Choroid plexus epithelial cell (primary cell): ENCODE measurements at regions not wholly inside any gene's neighbourhood (a gene's known extent, or its start where the extent isn't known, plus 50 kb on each side); places are given as distances from the start of the nearest gene placed in this dataset.
"Not testable (repeated sequence)": the region's sequence is repeated elsewhere in the genome, so short reads cannot be mapped to it uniquely, and the experiment has no call there.

Source experiments
- DNase-seq: peaks from one replicate; pipeline ENCODE4 v3.0.0-alpha.2; 2010; ENCODE audit warnings: low read depth
- H3K4me3 ChIP-seq: 2 replicates; pipeline ENCODE4 v1.5.1; 2011; ENCODE audit warnings: low read depth, mild to moderate bottlenecking, control low read depth, low read length, moderate library complexity
- CTCF ChIP-seq: conservative IDR thresholded peaks from 2 replicates; pipeline ENCODE4 v1.5.1; 2011; ENCODE audit warnings: low read depth, mild to moderate bottlenecking, control low read depth, inconsistent platforms, low read length, moderate library complexity

- DNase-seq: no peak
- no peak for TF ChIP-seq CTCF
- H3K4me3 ChIP-seq: no peak overlapping the region
Observed at GRCh38 chr16:59114790-59115189, 380.7 kb upstream of the GOT2 start.

GRCh38 chr16:59113004-59113670 is 379.0 kb upstream of the GOT2 start:
- no peak for DNase-seq
- H3K4me3 ChIP-seq: no peak overlapping the region
- TF ChIP-seq CTCF: no peak

- DNase-seq: no peak
- TF ChIP-seq CTCF: no peak
- no peak overlapping the region for H3K4me3 ChIP-seq
Observed at GRCh38 chr16:59111280-59111679, 377.2 kb upstream of the GOT2 start.

GRCh38 chr16:59108374-59108773 is 374.3 kb upstream of the GOT2 start:
- DNase-seq: no peak
- no peak overlapping the region for H3K4me3 ChIP-seq
- no peak for TF ChIP-seq CTCF

GRCh38 chr16:59096682-59097081 is 362.6 kb upstream of the GOT2 start:
- not testable (repeated sequence) for H3K4me3 ChIP-seq, DNase-seq

GRCh38 chr16:59090541-59090940 is 356.4 kb upstream of the GOT2 start:
- DNase-seq: no peak
- TF ChIP-seq CTCF: no peak
- no peak overlapping the region for H3K4me3 ChIP-seq

GRCh38 chr16:59088431-59088830 is 354.3 kb upstream of the GOT2 start:
- no peak overlapping the region for H3K4me3 ChIP-seq
- no peak for DNase-seq
- no peak for TF ChIP-seq CTCF
